ENCODE measurements at regions not wholly inside any gene's neighbourhood (a gene's known extent, or its start where the extent isn't known, plus 50 kb on each side); places are given as distances from the start of the nearest gene placed in this dataset.

DNA sequence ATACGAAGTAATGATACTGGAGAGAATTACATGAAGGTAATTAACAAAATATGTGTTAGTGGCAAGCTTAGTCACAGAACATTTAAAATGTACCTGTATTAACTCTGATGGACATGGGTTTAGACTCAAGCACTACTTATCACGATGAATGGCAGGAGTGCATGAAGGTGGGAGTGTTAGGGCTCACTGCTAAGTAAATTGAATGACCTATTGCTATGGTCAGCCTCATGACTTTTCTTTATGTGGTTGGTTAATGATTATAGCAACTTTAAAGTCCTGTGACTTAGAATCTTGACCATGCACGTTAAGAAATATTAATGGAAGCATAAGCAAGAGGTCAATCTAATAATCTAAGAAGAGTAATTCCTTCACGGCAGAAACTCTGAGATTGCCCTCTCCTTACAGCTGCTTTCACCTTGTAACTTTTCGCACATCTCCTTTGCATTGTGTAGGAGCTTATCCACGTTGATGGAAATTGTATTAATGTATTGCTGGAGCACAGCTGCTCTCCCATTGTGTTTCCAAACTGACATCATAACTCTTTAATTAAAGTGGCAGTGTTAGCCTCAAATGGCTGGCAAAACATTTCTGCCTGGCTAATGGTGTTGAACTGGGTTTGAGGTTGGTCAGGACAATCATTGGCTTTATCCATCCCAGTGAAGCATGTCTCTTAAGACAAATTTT lies 114.5 kb downstream of the RXFP2 start:
- DNase-seq (ENCODE audit: low read depth): no peak
- H3K4me3 ChIP-seq (ENCODE audit: low read depth, low read length): no peak overlapping the region
- no peak for TF ChIP-seq MYC (IDR thresholded peaks at IDR 0.05; ENCODE audit: low read depth, low read length)
- TF ChIP-seq, protein P1, sequence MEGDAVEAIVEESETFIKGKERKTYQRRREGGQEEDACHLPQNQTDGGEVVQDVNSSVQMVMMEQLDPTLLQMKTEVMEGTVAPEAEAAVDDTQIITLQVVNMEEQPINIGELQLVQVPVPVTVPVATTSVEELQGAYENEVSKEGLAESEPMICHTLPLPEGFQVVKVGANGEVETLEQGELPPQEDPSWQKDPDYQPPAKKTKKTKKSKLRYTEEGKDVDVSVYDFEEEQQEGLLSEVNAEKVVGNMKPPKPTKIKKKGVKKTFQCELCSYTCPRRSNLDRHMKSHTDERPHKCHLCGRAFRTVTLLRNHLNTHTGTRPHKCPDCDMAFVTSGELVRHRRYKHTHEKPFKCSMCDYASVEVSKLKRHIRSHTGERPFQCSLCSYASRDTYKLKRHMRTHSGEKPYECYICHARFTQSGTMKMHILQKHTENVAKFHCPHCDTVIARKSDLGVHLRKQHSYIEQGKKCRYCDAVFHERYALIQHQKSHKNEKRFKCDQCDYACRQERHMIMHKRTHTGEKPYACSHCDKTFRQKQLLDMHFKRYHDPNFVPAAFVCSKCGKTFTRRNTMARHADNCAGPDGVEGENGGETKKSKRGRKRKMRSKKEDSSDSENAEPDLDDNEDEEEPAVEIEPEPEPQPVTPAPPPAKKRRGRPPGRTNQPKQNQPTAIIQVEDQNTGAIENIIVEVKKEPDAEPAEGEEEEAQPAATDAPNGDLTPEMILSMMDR (IDR thresholded peaks at IDR 0.05; ENCODE audit: low read depth, low read length): no peak
- TF ChIP-seq, protein P2, sequence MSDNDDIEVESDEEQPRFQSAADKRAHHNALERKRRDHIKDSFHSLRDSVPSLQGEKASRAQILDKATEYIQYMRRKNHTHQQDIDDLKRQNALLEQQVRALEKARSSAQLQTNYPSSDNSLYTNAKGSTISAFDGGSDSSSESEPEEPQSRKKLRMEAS (IDR thresholded peaks at IDR 0.05; ENCODE audit: low read depth, low read length): no peak
- no peak for TF ChIP-seq POLR2A (IDR thresholded peaks at IDR 0.05; ENCODE audit: extremely low read depth, insufficient read length)

DNA sequence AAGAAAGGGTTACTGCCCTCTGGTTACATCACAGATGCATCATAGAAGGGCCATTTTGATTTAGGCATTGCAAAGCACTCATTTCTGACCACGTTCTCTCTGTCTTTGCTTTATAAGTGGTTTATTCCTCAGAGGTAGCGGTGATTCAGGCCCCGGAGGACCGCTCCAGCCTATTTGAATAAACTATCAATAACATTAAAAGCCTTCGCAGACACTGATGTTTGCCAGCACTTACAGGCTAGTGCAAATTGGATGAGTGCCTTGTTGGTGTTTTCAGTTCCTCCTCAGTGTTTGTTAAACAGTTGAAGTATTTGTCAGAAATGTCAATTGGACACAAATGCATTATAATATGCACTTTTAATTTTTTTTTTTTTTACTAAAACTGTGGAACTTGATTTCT lies 120.2 kb downstream of the RXFP2 start:
- TF ChIP-seq, protein P2 (IDR thresholded peaks at IDR 0.05; ENCODE audit: low read depth, low read length): no peak
- TF ChIP-seq POLR2A (IDR thresholded peaks at IDR 0.05; ENCODE audit: extremely low read depth, insufficient read length) (no peak), MYC (IDR thresholded peaks at IDR 0.05; ENCODE audit: low read depth, low read length) (no peak)
- TF ChIP-seq, protein P1 (IDR thresholded peaks at IDR 0.05; ENCODE audit: low read depth, low read length): no peak
- DNase-seq (ENCODE audit: low read depth): no peak
- no peak overlapping the region for H3K4me3 ChIP-seq (ENCODE audit: low read depth, low read length)

DNA sequence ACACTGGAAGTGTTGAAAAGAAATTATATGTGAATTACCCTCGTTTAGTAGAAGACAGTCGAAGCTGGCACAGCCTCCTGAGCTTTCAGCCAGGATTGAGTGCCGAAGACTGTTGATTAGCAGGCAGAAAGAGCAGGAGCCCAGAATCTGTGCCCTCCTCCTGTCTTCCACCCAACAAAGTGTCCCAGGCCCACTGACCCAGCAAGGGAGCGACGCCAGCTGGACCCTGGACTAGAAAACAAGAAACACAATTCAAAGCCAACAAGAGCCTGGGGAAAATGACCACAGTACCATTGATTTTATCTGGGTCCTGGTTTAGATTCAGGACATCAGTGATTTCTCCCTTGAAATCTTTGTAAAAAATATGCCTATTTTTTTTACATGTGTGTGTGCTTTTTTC lies 120.7 kb downstream of the RXFP2 start:
- no peak for DNase-seq (ENCODE audit: low read depth)
- H3K4me3 ChIP-seq (ENCODE audit: low read depth, low read length): no peak overlapping the region
- TF ChIP-seq, protein P1 (IDR thresholded peaks at IDR 0.05; ENCODE audit: low read depth, low read length): no peak
- TF ChIP-seq POLR2A (IDR thresholded peaks at IDR 0.05; ENCODE audit: extremely low read depth, insufficient read length): no peak
- TF ChIP-seq MYC (IDR thresholded peaks at IDR 0.05; ENCODE audit: low read depth, low read length): no peak
- TF ChIP-seq, protein P2 (IDR thresholded peaks at IDR 0.05; ENCODE audit: low read depth, low read length): no peak

DNA sequence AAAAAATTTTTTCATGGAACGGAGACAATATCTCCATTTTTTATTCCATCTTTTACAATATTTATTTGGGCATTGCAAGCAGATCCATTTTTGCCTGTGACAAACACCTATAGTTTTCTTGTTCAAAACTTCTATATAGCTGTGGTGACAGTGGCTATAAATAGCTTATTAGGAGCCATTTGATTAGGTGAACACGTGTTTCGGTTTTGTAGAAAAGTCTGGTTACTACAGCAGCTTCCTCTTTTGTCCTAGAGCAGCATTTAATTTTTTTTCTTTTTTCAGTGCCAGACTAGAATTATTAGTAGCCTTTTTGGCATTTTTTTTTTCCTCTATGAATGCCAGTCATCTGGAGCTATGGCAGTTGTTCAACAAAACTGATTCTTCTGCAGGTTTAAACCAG lies 123.5 kb downstream of the RXFP2 start:
- DNase-seq (ENCODE audit: low read depth): no peak
- H3K4me3 ChIP-seq (ENCODE audit: low read depth, low read length): no peak overlapping the region
- TF ChIP-seq MYC (IDR thresholded peaks at IDR 0.05; ENCODE audit: low read depth, low read length) (0 out of 2 replicates have a peak, but pooled peaks have one; percentile 15), POLR2A (IDR thresholded peaks at IDR 0.05; ENCODE audit: extremely low read depth, insufficient read length) (no peak)
- TF ChIP-seq, protein P2 (IDR thresholded peaks at IDR 0.05; ENCODE audit: low read depth, low read length): peak; percentile 89

GRCh38 chr13:31864307-31864706 lies 125.0 kb downstream of the RXFP2 start:
- no peak overlapping the region for H3K4me3 ChIP-seq (ENCODE audit: low read depth, low read length)
- TF ChIP-seq, protein P1 (IDR thresholded peaks at IDR 0.05; ENCODE audit: low read depth, low read length): no peak
- TF ChIP-seq, protein P2 (IDR thresholded peaks at IDR 0.05; ENCODE audit: low read depth, low read length): no peak
- TF ChIP-seq POLR2A (IDR thresholded peaks at IDR 0.05; ENCODE audit: extremely low read depth, insufficient read length) (no peak), MYC (IDR thresholded peaks at IDR 0.05; ENCODE audit: low read depth, low read length) (no peak)
- DNase-seq (ENCODE audit: low read depth): no peak

- H3K4me3 ChIP-seq (ENCODE audit: low read depth, low read length): no peak overlapping the region
- no peak for DNase-seq (ENCODE audit: low read depth)
- TF ChIP-seq, protein P2 (IDR thresholded peaks at IDR 0.05; ENCODE audit: low read depth, low read length): no peak
- TF ChIP-seq, protein P1 (IDR thresholded peaks at IDR 0.05; ENCODE audit: low read depth, low read length): no peak
Measured at GRCh38 chr13:31866099-31866498, 126.8 kb downstream of the RXFP2 start.

Data from NB4 (cell line).